Fibroblast of pulmonary artery (primary cell): ENCODE measurements at regions not wholly inside any gene's neighbourhood (a gene's known extent, or its start where the extent isn't known, plus 50 kb on each side); places are given as distances from the start of the nearest gene placed in this dataset.

ENCODE experiments used
- DNase-seq: peaks from one replicate; pipeline ENCODE4 v3.0.0-alpha.2; 2010; ENCODE audit warnings: low read depth
- H3K4me3 ChIP-seq: replicated peaks from 2 replicates; pipeline ENCODE4 v1.5.1; 2011; ENCODE audit warnings: low read depth, mild to moderate bottlenecking, control low read depth, low read length, moderate library complexity
- TF ChIP-seq, protein P1 (sequence below): IDR thresholded peaks from 2 replicates; pipeline ENCODE4 v1.5.1; 2011; ENCODE audit warnings: mild to moderate bottlenecking, control low read depth, low read length, inconsistent platforms; ENCODE audit errors: missing control alignments

DNA sequence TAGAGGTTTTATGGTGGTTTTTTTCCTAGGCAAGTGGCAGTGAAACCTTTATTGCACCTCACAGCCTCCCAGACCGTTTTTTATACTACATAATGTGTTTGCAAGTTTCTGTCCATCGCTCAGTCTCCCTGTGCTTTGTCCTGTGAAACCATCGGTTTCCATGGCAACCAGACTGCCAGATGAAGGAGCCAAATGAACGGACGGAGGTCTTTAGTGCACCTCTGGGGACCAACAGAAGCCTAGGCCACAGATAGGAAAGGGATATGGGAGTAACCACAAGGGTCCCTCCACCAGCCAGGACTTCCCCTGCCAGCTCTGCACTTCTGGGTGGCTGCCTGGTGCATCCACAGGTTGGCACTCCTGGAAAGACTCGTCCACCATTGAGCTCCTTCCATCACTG is 165.0 kb downstream of the CHST1 start:
- no peak for DNase-seq
- H3K4me3 ChIP-seq: no peak overlapping the region
- TF ChIP-seq, protein P1, sequence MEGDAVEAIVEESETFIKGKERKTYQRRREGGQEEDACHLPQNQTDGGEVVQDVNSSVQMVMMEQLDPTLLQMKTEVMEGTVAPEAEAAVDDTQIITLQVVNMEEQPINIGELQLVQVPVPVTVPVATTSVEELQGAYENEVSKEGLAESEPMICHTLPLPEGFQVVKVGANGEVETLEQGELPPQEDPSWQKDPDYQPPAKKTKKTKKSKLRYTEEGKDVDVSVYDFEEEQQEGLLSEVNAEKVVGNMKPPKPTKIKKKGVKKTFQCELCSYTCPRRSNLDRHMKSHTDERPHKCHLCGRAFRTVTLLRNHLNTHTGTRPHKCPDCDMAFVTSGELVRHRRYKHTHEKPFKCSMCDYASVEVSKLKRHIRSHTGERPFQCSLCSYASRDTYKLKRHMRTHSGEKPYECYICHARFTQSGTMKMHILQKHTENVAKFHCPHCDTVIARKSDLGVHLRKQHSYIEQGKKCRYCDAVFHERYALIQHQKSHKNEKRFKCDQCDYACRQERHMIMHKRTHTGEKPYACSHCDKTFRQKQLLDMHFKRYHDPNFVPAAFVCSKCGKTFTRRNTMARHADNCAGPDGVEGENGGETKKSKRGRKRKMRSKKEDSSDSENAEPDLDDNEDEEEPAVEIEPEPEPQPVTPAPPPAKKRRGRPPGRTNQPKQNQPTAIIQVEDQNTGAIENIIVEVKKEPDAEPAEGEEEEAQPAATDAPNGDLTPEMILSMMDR: no peak

DNA sequence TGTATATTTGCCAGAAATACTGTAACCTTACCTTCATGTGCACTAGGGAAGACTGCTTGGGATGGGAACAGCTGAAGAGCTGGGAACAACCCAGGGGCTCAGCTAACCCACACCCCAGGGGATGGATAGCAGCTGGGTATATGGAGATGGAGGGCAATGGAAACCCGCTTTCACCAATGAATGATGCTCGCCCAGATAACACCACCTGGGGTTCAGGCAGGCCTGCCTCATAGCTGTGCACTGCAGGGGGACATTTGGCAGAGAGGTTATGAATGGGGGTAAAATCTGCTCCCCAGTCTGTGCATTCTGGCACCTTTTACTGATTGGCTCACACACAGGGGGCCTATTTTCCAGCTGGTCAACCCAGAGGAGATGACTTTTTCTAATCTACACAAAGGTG is 170.7 kb downstream of the CHST1 start:
- no peak overlapping the region for H3K4me3 ChIP-seq
- DNase-seq: no peak
- TF ChIP-seq, protein P1: no peak

DNA sequence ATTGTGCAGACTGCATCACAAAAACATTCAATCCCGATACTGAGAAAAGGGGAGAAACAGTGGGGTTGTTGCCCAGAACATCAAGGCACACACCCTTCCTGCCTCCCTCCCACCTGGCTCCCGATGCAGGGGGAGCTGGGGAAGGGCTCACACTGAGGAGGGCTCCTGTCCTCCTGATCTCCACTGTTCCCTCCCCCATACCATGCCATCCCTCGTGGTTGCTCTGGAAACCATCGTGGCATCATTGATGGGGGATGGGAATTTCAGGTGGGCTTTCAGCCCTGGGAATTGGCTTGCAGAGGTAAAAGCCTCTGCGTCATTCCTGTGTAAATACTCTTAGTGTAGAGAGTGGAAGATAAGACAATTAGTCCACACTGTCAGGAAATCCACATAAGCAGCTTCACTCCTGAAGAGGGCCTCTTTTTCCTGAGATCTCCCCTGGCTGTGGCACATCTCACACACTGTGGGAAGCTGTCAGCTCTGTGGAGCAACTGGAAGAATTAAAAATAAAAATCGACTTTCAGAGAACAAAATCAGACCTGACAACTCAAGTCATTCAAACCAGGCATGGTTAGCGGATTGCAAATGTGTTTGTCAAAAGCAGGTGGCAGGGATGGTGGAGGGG is 176.0 kb downstream of the CHST1 start:
- TF ChIP-seq, protein P1: no peak
- H3K4me3 ChIP-seq: no peak overlapping the region
- DNase-seq: no peak

DNA sequence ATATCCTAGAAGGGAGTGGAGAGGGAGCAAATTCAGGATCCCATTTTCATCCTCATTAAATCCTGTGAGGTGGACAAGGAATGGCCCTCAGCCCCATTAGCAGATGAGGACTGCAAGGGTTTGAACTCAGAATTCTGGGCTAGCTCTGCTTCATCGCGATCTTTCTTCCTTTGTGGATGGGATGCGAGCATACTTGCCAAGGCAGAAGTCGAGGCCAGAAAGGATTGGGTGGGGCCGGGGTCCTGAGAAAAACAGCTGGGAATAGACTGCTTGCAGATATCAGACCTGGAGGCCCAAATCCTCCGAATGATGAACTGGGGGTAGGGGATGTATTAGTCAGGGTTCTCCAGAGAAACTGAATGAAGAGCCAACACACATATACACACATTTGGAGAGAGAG is 179.0 kb downstream of the CHST1 start:
- TF ChIP-seq, protein P1: no peak
- DNase-seq: no peak
- H3K4me3 ChIP-seq: no peak overlapping the region

DNA sequence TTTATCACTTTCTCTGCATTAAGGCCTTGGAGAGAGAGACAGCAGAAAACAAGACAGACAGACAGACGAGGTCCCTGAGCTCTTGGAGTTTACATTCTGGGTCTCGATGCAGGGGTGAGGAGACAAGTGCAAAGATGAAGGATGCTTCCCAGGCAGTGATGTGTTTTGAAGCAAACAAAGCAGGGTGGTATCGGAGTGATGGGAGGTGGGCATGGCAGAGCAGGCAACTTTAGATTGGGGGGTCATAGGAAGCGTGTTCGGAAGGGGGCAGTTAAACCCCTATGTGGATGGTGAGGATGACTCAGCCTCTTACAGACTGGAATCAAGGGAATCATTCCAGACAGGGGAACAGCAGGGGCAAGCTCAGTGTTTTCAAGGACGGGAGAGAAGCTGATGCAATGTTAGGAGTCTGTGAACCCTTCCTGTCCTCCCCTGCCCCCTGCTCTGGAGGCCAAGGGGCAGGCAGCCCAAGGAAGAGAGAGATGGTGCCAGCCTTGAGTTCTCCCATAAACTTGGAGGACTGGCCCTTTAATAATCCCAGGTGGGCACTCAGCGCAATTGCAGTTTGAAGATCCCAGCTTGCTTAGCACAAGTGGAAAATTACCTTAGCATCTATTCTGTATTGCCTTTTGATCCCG is 180.2 kb downstream of the CHST1 start:
- no peak for DNase-seq
- no peak overlapping the region for H3K4me3 ChIP-seq
- TF ChIP-seq, protein P1: no peak

DNA sequence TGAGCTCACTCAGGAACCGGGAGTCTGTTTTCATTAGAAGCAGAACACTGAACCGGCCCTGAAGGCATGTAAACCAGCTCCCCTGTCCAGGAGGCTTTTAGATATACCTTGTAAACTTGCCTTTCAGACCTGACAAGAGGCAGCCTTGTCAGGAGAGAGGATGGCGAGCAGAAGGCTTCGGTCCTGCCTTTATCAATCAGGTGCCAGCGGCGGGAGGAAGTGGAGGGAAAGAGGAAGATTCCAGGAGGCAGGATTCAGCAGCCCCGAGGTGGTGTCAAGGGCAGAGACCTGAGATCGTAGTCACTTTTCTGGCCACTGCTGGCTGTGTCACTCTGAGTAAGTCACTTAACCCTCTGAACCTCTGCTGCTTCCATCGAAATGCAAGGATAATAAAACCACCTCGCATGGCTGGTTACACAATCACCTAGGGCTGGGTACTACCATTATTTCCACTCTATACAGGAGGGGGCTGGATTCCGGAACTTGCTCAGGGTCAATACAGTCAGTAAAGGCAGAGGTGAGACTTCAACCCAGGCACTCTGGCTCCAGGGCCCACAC is 181.0 kb downstream of the CHST1 start:
- TF ChIP-seq, protein P1: no peak
- H3K4me3 ChIP-seq: no peak overlapping the region
- no peak for DNase-seq
